ENCODE measurements at regions not wholly inside any gene's neighbourhood (a gene's known extent, or its start where the extent isn't known, plus 50 kb on each side); places are given as distances from the start of the nearest gene placed in this dataset.

DNA sequence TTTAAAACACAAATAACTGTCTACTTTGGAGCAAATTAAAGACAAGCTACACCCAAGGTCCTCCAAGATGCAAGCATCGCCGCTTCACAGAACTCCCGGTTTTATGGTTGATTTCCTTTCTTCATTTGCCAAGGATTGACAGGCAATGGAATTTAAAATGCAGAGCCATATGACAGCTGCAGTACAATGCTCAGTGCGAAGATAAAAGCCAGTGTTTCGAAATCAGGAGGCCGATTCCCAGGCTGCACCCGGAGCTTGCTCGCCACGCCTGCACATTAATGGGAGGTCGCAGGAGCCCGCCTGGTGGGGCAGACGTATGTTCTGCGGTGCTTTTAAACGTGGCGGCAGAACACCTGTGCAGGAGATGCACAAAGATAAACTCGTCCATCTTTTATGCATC lies 727.6 kb upstream of the SOX11 start:
- DNase-seq (no peak), ATAC-seq (ENCODE audit: insufficient read depth, low read depth) (no peak)
- Histone ChIP-seq H3K4me1 (ENCODE audit: insufficient read depth, low read length) (no peaks in the 10 kb centered on the region), H3K9me3 (ENCODE audit: insufficient read depth, low read length, severe bottlenecking) (no peaks in the 10 kb centered on the region), H2AFZ (ENCODE audit: low read depth, low read length) (no peak overlapping the region), H3K79me2 (ENCODE audit: insufficient read depth, low read length) (no peaks in the 10 kb centered on the region), H3K27ac (ENCODE audit: low read length) (no peak overlapping the region), H3K27me3 (ENCODE audit: insufficient read depth, low read length, poor library complexity) (no peaks in the 10 kb centered on the region), H4K20me1 (ENCODE audit: insufficient read depth, low read length) (no peaks in the 10 kb centered on the region), H3K36me3 (ENCODE audit: insufficient read depth, low read length) (no peaks in the 10 kb centered on the region), H3K4me3 (ENCODE audit: low read depth in 1 of 2, low read length in 2 of 2) (no peak overlapping the region), H3K4me2 (ENCODE audit: insufficient read depth, low read length) (no peak overlapping the region), H3K9ac (ENCODE audit: low read depth, low read length) (no peak overlapping the region)
- no peak for TF ChIP-seq CTCF (IDR thresholded peaks at IDR 0.05; ENCODE audit: borderline replicate concordance, extremely low read depth, low read length, poor library complexity, severe bottlenecking)
- no peak for TF ChIP-seq EZH2 (IDR thresholded peaks at IDR 0.05; ENCODE audit: borderline replicate concordance, low read depth, low read length, severe bottlenecking)

DNA sequence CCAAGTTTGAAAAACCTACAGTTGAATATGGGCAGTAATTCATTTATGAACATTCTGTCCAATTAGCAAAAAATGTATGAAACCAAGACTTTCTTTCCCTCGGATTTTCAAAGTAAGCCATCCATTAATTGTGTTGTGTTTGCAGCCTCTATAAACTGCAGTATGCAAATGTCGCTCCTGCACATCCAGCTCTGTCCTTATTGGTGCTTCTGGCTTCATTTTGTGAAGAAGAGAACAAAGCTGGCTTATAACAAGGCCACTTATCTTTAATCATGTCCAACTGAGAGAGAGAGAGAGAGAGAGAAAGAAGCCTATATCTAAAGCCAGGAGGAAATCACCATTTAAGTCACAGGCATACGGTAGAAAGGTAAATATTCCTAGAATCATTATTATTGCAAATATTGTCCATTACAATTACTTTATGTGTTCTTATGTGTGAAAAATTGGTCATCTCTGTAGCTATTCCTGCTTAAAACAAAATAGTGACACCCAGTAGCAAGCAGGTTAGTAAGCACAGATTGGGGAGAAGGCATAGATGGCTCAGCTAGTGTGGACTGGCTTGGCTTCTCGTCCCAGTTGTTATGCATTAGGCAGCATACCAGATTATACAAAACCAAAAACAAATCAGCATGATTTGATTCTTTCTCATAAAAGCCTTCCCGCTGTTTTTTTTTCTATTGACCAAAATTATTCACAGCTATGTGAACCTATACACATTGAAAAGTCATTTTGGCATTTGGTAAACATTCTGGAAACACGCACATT lies 726.4 kb upstream of the SOX11 start:
- no peak for DNase-seq
- Histone ChIP-seq H3K4me1 (ENCODE audit: insufficient read depth, low read length) (no peaks in the 10 kb centered on the region), H2AFZ (ENCODE audit: low read depth, low read length) (no peak overlapping the region), H3K9ac (ENCODE audit: low read depth, low read length) (no peak overlapping the region), H3K27ac (ENCODE audit: low read length) (no peak overlapping the region), H3K79me2 (ENCODE audit: insufficient read depth, low read length) (no peaks in the 10 kb centered on the region), H3K4me3 (ENCODE audit: low read depth in 1 of 2, low read length in 2 of 2) (no peak overlapping the region), H3K36me3 (ENCODE audit: insufficient read depth, low read length) (no peaks in the 10 kb centered on the region), H3K4me2 (ENCODE audit: insufficient read depth, low read length) (no peak overlapping the region), H4K20me1 (ENCODE audit: insufficient read depth, low read length) (no peaks in the 10 kb centered on the region), H3K27me3 (ENCODE audit: insufficient read depth, low read length, poor library complexity) (no peaks in the 10 kb centered on the region), H3K9me3 (ENCODE audit: insufficient read depth, low read length, severe bottlenecking) (no peaks in the 10 kb centered on the region)
- TF ChIP-seq EZH2 (IDR thresholded peaks at IDR 0.05; ENCODE audit: borderline replicate concordance, low read depth, low read length, severe bottlenecking) (no peak), CTCF (IDR thresholded peaks at IDR 0.05; ENCODE audit: borderline replicate concordance, extremely low read depth, low read length, poor library complexity, severe bottlenecking) (no peak)
- ATAC-seq (ENCODE audit: insufficient read depth, low read depth): no peak

DNA sequence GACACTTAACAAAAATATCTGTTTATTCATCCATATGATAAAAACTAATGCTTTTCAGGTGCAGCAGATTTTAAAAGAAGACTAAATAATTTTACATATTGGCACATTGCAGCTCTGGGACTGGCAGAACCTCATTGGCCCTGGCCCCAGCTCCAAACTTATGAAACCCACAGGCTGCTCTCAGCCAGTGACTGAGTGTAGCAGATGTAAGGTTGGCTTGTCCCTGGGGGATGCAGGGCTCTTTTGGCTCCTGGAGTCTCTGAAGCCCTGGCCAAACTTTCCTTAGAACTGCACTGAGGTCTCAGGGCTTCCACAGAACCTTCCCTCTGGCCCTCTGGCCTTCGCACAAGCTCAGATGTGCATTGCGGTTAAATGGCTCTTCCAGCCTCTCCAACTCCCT lies 725.0 kb upstream of the SOX11 start:
- no peak for TF ChIP-seq CTCF (IDR thresholded peaks at IDR 0.05; ENCODE audit: borderline replicate concordance, extremely low read depth, low read length, poor library complexity, severe bottlenecking)
- TF ChIP-seq EZH2 (IDR thresholded peaks at IDR 0.05; ENCODE audit: borderline replicate concordance, low read depth, low read length, severe bottlenecking): no peak
- no peak overlapping the region for H3K4me2 ChIP-seq (ENCODE audit: insufficient read depth, low read length)
- H2AFZ ChIP-seq (ENCODE audit: low read depth, low read length): no peak overlapping the region
- no peaks in the 10 kb centered on the region for H3K79me2 ChIP-seq (ENCODE audit: insufficient read depth, low read length)
- no peak overlapping the region for H3K4me3 ChIP-seq (ENCODE audit: low read depth in 1 of 2, low read length in 2 of 2)
- H4K20me1 ChIP-seq (ENCODE audit: insufficient read depth, low read length): no peaks in the 10 kb centered on the region
- no peaks in the 10 kb centered on the region for H3K4me1 ChIP-seq (ENCODE audit: insufficient read depth, low read length)
- H3K9me3 ChIP-seq (ENCODE audit: insufficient read depth, low read length, severe bottlenecking): no peaks in the 10 kb centered on the region
- no peak for ATAC-seq (ENCODE audit: insufficient read depth, low read depth)
- no peaks in the 10 kb centered on the region for H3K27me3 ChIP-seq (ENCODE audit: insufficient read depth, low read length, poor library complexity)
- DNase-seq: no peak
- H3K27ac ChIP-seq (ENCODE audit: low read length): no peak overlapping the region
- H3K36me3 ChIP-seq (ENCODE audit: insufficient read depth, low read length): no peaks in the 10 kb centered on the region
- H3K9ac ChIP-seq (ENCODE audit: low read depth, low read length): no peak overlapping the region

All from DND-41 (cell line).